ENCODE measurements at regions not wholly inside any gene's neighbourhood (a gene's known extent, or its start where the extent isn't known, plus 50 kb on each side); places are given as distances from the start of the nearest gene placed in this dataset.

DNA sequence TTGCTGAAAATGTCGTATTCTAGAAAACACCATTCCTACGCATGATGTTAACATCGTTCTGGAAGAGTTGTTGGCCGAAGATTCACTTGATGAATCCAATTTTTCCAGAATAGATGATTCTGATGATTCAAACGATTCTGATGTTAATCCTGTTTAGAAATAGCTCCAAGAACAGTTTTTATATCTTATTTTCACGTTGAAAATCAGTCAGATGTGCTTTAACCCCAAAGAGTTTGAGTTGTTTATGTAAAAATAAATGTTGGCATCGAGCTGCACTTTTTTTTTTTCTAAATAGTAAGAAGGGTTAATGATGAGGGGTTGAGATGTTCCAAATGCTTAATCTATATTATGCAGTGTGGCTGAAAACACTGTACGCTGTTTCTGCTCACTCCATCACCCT is 99.9 kb upstream of the LINC00305 start:
- H3K27ac ChIP-seq, result no peak overlapping the region
- WGBS, 4 donors, result 72 to 83% (median 80%) methylated on average over 8 of the region's 8 CpGs
- no peaks in the 10 kb centered on the region for H3K9me3 ChIP-seq (replicated peaks in 1 of 3)
- H3K4me3 ChIP-seq, result no peak overlapping the region
- DNase-seq, result no peak
- no peak for TF ChIP-seq POLR2A (IDR thresholded peaks at IDR 0.05)
- TF ChIP-seq, protein P1, sequence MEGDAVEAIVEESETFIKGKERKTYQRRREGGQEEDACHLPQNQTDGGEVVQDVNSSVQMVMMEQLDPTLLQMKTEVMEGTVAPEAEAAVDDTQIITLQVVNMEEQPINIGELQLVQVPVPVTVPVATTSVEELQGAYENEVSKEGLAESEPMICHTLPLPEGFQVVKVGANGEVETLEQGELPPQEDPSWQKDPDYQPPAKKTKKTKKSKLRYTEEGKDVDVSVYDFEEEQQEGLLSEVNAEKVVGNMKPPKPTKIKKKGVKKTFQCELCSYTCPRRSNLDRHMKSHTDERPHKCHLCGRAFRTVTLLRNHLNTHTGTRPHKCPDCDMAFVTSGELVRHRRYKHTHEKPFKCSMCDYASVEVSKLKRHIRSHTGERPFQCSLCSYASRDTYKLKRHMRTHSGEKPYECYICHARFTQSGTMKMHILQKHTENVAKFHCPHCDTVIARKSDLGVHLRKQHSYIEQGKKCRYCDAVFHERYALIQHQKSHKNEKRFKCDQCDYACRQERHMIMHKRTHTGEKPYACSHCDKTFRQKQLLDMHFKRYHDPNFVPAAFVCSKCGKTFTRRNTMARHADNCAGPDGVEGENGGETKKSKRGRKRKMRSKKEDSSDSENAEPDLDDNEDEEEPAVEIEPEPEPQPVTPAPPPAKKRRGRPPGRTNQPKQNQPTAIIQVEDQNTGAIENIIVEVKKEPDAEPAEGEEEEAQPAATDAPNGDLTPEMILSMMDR (IDR thresholded peaks at IDR 0.05), result no peak
- H3K27me3 ChIP-seq, result no peaks in the 10 kb centered on the region
- H3K36me3 ChIP-seq (replicated peaks in 1 of 2), result no peaks in the 10 kb centered on the region
- intact Hi-C loops (cut with DNase I), result no loop called here
- H3K4me1 ChIP-seq (replicated peaks in 1 of 2), result no peaks in the 10 kb centered on the region

DNA sequence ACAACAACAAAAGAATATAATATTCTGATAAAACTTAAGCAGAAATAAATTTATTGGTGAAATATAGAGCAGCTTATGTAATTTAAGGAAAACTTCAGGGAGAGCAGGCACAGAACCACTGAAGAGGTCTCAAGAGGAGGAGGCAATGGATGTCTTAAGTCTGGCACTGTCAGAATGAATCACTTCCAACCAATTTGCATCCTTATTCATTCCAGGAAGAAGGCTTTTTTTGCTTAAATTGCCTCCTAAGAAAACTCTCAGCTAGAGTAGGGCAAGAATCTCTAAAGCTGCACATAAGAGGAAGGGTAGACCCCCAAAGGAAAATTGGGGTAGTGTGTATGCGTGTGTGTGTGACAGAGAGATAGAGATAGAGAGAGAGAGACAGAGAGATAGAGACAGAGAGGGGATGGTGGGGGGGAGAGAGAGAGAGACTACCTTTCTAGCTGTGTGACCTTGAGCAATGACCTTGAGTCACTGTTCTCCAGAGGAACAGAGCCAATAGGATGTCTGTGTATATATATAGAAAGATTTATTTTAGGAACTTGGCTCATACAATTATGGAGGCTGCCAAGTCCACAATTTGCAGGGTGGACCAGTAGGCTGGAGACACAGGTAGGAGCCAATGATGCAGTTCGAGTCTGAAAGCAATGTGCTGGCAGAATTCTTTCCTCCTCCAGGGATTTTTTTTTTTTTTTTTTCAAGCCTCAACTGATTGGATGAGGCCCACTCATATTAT is 96.4 kb upstream of the LINC00305 start:
- H3K36me3 ChIP-seq (replicated peaks in 1 of 2), result no peaks in the 10 kb centered on the region
- H3K27me3 ChIP-seq, result no peaks in the 10 kb centered on the region
- no peaks in the 10 kb centered on the region for H3K4me1 ChIP-seq (replicated peaks in 1 of 2)
- H3K4me3 ChIP-seq, result no peak overlapping the region
- no peak overlapping the region for H3K27ac ChIP-seq
- TF ChIP-seq, protein P1 (IDR thresholded peaks at IDR 0.05), result no peak
- TF ChIP-seq POLR2A (IDR thresholded peaks at IDR 0.05), result no peak
- DNase-seq, result no peak
- no peaks in the 10 kb centered on the region for H3K9me3 ChIP-seq (replicated peaks in 1 of 3)
- 39 to 47% (median 47%) methylated on average over 2 of the region's 2 CpGs for WGBS, 4 donors
- intact Hi-C loops (cut with DNase I), result no loop called here

DNA sequence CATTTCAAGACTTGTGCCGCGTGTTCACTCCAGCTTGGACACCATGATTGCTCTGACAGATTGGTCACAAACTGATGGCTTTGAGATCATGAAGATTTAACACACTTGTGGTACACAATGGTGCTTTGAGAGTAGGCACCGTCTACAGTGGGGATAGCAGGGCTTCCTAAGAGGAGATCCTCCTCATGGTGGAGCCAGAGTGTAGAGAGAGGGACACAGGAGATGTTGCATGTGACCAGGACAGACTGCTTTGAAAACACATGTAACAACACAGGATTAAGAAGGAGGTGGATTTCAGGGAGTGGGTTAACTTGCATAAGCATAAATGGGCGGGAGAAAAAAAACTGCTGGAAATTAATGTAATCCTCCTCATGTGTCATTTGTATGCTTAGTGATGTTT is 95.7 kb upstream of the LINC00305 start:
- H3K4me3 ChIP-seq, result no peak overlapping the region
- intact Hi-C loops (cut with DNase I), result no loop called here
- H3K9me3 ChIP-seq (replicated peaks in 1 of 3), result no peaks in the 10 kb centered on the region
- H3K4me1 ChIP-seq (replicated peaks in 1 of 2), result no peaks in the 10 kb centered on the region
- no peak for TF ChIP-seq POLR2A (IDR thresholded peaks at IDR 0.05)
- TF ChIP-seq, protein P1 (IDR thresholded peaks at IDR 0.05), result no peak
- no peak overlapping the region for H3K27ac ChIP-seq
- no peaks in the 10 kb centered on the region for H3K27me3 ChIP-seq
- WGBS, 4 donors, result 75 to 80% (median 77%) methylated on average over 4 of the region's 4 CpGs
- DNase-seq, result no peak
- H3K36me3 ChIP-seq (replicated peaks in 1 of 2), result no peaks in the 10 kb centered on the region

DNA sequence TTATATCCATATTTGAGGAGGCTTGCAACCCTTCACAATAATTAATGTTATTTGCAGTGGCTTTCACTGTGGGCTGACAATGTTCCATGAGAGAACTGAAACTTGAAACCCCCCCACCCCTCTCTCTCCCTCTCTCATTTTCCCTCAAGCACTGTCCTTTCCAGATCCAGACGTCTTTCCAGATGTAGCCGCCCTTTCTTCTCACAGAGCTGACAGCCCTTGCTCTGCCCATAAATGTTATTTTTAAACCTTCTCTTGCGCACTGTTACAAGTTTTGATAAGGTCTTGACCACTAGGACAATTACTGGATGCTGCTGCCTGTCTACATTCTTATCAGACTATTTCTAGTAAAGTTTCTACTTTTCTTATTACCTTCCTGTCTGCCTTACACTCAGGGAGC is 91.4 kb upstream of the LINC00305 start:
- TF ChIP-seq POLR2A (IDR thresholded peaks at IDR 0.05), result no peak
- TF ChIP-seq, protein P1 (IDR thresholded peaks at IDR 0.05), result no peak
- no peaks in the 10 kb centered on the region for H3K9me3 ChIP-seq (replicated peaks in 1 of 3)
- H3K27ac ChIP-seq, result no peak overlapping the region
- no peaks in the 10 kb centered on the region for H3K36me3 ChIP-seq (replicated peaks in 1 of 2)
- no peaks in the 10 kb centered on the region for H3K4me1 ChIP-seq (replicated peaks in 1 of 2)
- intact Hi-C loops (cut with DNase I), result no loop called here
- no peaks in the 10 kb centered on the region for H3K27me3 ChIP-seq
- no peak overlapping the region for H3K4me3 ChIP-seq
- WGBS, 4 donors, result 57 to 75% (median 67%) methylated on average over 3 of the region's 3 CpGs
- DNase-seq, result no peak

Measured in adrenal gland (tissue), 9 donors.